ENCODE measurements at regions not wholly inside any gene's neighbourhood (a gene's known extent, or its start where the extent isn't known, plus 50 kb on each side); places are given as distances from the start of the nearest gene placed in this dataset.
A peak's percentile ranks its signal among the peaks of the same experiment; 100 is the strongest.

GRCh38 chr4:189362364-189362763, 578.3 kb upstream of the FRG1 start:
- Histone ChIP-seq H2AFZ (ENCODE audit: low read depth, low read length) (no peak overlapping the region), H3K4me1 (ENCODE audit: control insufficient read depth, insufficient read depth, low read depth, low read length) (peaks cover 2% of the 10 kb centered on the region), H3K4me3 (ENCODE audit: insufficient read depth in 1 of 2, low read depth in 1 of 2, low read length in 2 of 2) (peak overlapping the region in 1 of 2 experiments; percentile 39), H2BK120ac (ENCODE audit: low read depth, low read length) (no peak overlapping the region), H4K8ac (ENCODE audit: low read length) (peak overlapping the region; percentile 37), H3K36me3 (ENCODE audit: control insufficient read depth in 1 of 2, insufficient read depth in 2 of 2, low read depth in 1 of 2, low read length in 2 of 2) (no peaks in the 10 kb centered on the region), H3K18ac (ENCODE audit: low read depth in 1 of 2, low read length in 2 of 2) (no peak overlapping the region), H3K9ac (ENCODE audit: low read length) (peak overlapping the region; percentile 67), H2BK12ac (ENCODE audit: low read length in 2 of 2) (no peak overlapping the region), H4K91ac (ENCODE audit: low read length) (peak overlapping the region; percentile 15), H2BK15ac (ENCODE audit: low read depth, poor library complexity, severe bottlenecking) (no peak overlapping the region), H3K9me3 (ENCODE audit: control insufficient read depth, low read length) (peaks cover 11% of the 10 kb centered on the region), H2AK5ac (ENCODE audit: low read length, severe bottlenecking) (no peak overlapping the region), H3K4me2 (ENCODE audit: low read length, poor library complexity, severe bottlenecking) (no peak overlapping the region), H3K4ac (ENCODE audit: low read depth in 1 of 2, low read length in 2 of 2) (no peak overlapping the region), H3K23ac (ENCODE audit: low read length in 2 of 2) (no peak overlapping the region), H3K79me1 (replicated peaks; ENCODE audit: low read length, poor library complexity, severe bottlenecking) (no peaks in the 10 kb centered on the region), H3K14ac (ENCODE audit: low read length in 2 of 2) (no peak overlapping the region), H3K27ac (ENCODE audit: low read length, poor library complexity, severe bottlenecking) (no peak overlapping the region), H3K27me3 (ENCODE audit: control insufficient read depth in 1 of 2, insufficient read depth in 1 of 2, low read length in 2 of 2) (no peaks in the 10 kb centered on the region), H2BK5ac (ENCODE audit: low read depth, low read length, poor library complexity, severe bottlenecking) (no peak overlapping the region)
- no peak for DNase-seq
- 96% methylated on average over 7 of the region's 7 CpGs for WGBS

- Histone ChIP-seq H3K9me3 (ENCODE audit: control insufficient read depth, low read length) (peaks cover 11% of the 10 kb centered on the region), H4K8ac (ENCODE audit: low read length) (no peak overlapping the region)
These were observed 576.6 kb upstream of the FRG1 start for GRCh38 chr4:189364032-189364449.

GRCh38 chr4:189365451-189365850, 575.2 kb upstream of the FRG1 start:
- H2BK15ac ChIP-seq (ENCODE audit: low read depth, poor library complexity, severe bottlenecking): no peak overlapping the region

More at GRCh38 chr4:189364032-189364449, 576.6 kb upstream of the FRG1 start:
- Histone ChIP-seq H2AK5ac (ENCODE audit: low read length, severe bottlenecking) (no peak overlapping the region), H2BK12ac (ENCODE audit: low read length in 2 of 2) (no peak overlapping the region), H3K4me3 (ENCODE audit: insufficient read depth in 1 of 2, low read depth in 1 of 2, low read length in 2 of 2) (peak overlapping the region in 1 of 2 experiments; percentile 33), H3K79me1 (replicated peaks; ENCODE audit: low read length, poor library complexity, severe bottlenecking) (no peaks in the 10 kb centered on the region), H3K4ac (ENCODE audit: low read depth in 1 of 2, low read length in 2 of 2) (no peak overlapping the region), H3K27ac (ENCODE audit: low read length, poor library complexity, severe bottlenecking) (no peak overlapping the region), H3K14ac (ENCODE audit: low read length in 2 of 2) (no peak overlapping the region), H3K23ac (ENCODE audit: low read length in 2 of 2) (no peak overlapping the region), H3K18ac (ENCODE audit: low read depth in 1 of 2, low read length in 2 of 2) (no peak overlapping the region), H2AFZ (ENCODE audit: low read depth, low read length) (no peak overlapping the region), H2BK15ac (ENCODE audit: low read depth, poor library complexity, severe bottlenecking) (no peak overlapping the region), H2BK120ac (ENCODE audit: low read depth, low read length) (no peak overlapping the region), H3K4me1 (ENCODE audit: control insufficient read depth, insufficient read depth, low read depth, low read length) (peaks cover 2% of the 10 kb centered on the region), H3K4me2 (ENCODE audit: low read length, poor library complexity, severe bottlenecking) (no peak overlapping the region), H4K91ac (ENCODE audit: low read length) (no peak overlapping the region), H3K36me3 (ENCODE audit: control insufficient read depth in 1 of 2, insufficient read depth in 2 of 2, low read depth in 1 of 2, low read length in 2 of 2) (no peaks in the 10 kb centered on the region), H3K9ac (ENCODE audit: low read length) (no peak overlapping the region), H3K27me3 (ENCODE audit: control insufficient read depth in 1 of 2, insufficient read depth in 1 of 2, low read length in 2 of 2) (no peaks in the 10 kb centered on the region), H2BK5ac (ENCODE audit: low read depth, low read length, poor library complexity, severe bottlenecking) (no peak overlapping the region)
- 94% methylated on average over 44 of the region's 44 CpGs for WGBS
- DNase-seq: no peak

GRCh38 chr4:189367832-189368231, 572.8 kb upstream of the FRG1 start:
- Histone ChIP-seq H3K18ac (ENCODE audit: low read depth in 1 of 2, low read length in 2 of 2) (no peak overlapping the region), H3K4ac (ENCODE audit: low read depth in 1 of 2, low read length in 2 of 2) (no peak overlapping the region), H4K91ac (ENCODE audit: low read length) (no peak overlapping the region), H2BK5ac (ENCODE audit: low read depth, low read length, poor library complexity, severe bottlenecking) (no peak overlapping the region), H2BK120ac (ENCODE audit: low read depth, low read length) (no peak overlapping the region), H3K79me1 (replicated peaks; ENCODE audit: low read length, poor library complexity, severe bottlenecking) (no peaks in the 10 kb centered on the region), H3K27ac (ENCODE audit: low read length, poor library complexity, severe bottlenecking) (no peak overlapping the region), H2AFZ (ENCODE audit: low read depth, low read length) (no peak overlapping the region), H3K9me3 (ENCODE audit: control insufficient read depth, low read length) (peaks cover 6% of the 10 kb centered on the region), H3K4me2 (ENCODE audit: low read length, poor library complexity, severe bottlenecking) (no peak overlapping the region), H3K4me3 (ENCODE audit: insufficient read depth in 1 of 2, low read depth in 1 of 2, low read length in 2 of 2) (no peak overlapping the region), H3K9ac (ENCODE audit: low read length) (no peak overlapping the region), H2AK5ac (ENCODE audit: low read length, severe bottlenecking) (no peak overlapping the region), H3K36me3 (ENCODE audit: control insufficient read depth in 1 of 2, insufficient read depth in 2 of 2, low read depth in 1 of 2, low read length in 2 of 2) (no peaks in the 10 kb centered on the region), H3K23ac (ENCODE audit: low read length in 2 of 2) (no peak overlapping the region), H4K8ac (ENCODE audit: low read length) (no peak overlapping the region), H3K4me1 (ENCODE audit: control insufficient read depth, insufficient read depth, low read depth, low read length) (no peaks in the 10 kb centered on the region), H2BK15ac (ENCODE audit: low read depth, poor library complexity, severe bottlenecking) (no peak overlapping the region), H3K27me3 (ENCODE audit: control insufficient read depth in 1 of 2, insufficient read depth in 1 of 2, low read length in 2 of 2) (no peaks in the 10 kb centered on the region), H3K14ac (ENCODE audit: low read length in 2 of 2) (no peak overlapping the region), H2BK12ac (ENCODE audit: low read length in 2 of 2) (no peak overlapping the region)
- WGBS: 96% methylated on average over 1 of the region's 3 CpGs
- no peak for DNase-seq

More at GRCh38 chr4:189365451-189365850, 575.2 kb upstream of the FRG1 start:
- peaks cover 9% of the 10 kb centered on the region for H3K9me3 ChIP-seq (ENCODE audit: control insufficient read depth, low read length)
- peaks cover 2% of the 10 kb centered on the region for H3K4me1 ChIP-seq (ENCODE audit: control insufficient read depth, insufficient read depth, low read depth, low read length)
- WGBS: 87% methylated on average over 5 of the region's 6 CpGs
- H2BK12ac ChIP-seq (ENCODE audit: low read length in 2 of 2): no peak overlapping the region
- no peak overlapping the region for H2AK5ac ChIP-seq (ENCODE audit: low read length, severe bottlenecking)
- no peak overlapping the region for H2BK120ac ChIP-seq (ENCODE audit: low read depth, low read length)
- no peak overlapping the region for H2BK5ac ChIP-seq (ENCODE audit: low read depth, low read length, poor library complexity, severe bottlenecking)
- no peak overlapping the region for H3K27ac ChIP-seq (ENCODE audit: low read length, poor library complexity, severe bottlenecking)
- H4K91ac ChIP-seq (ENCODE audit: low read length): no peak overlapping the region
- H3K27me3 ChIP-seq (ENCODE audit: control insufficient read depth in 1 of 2, insufficient read depth in 1 of 2, low read length in 2 of 2): no peaks in the 10 kb centered on the region
- no peak for DNase-seq
- no peak overlapping the region for H3K23ac ChIP-seq (ENCODE audit: low read length in 2 of 2)
- no peaks in the 10 kb centered on the region for H3K79me1 ChIP-seq (replicated peaks; ENCODE audit: low read length, poor library complexity, severe bottlenecking)
- H3K4ac ChIP-seq (ENCODE audit: low read depth in 1 of 2, low read length in 2 of 2): no peak overlapping the region
- H3K4me2 ChIP-seq (ENCODE audit: low read length, poor library complexity, severe bottlenecking): no peak overlapping the region
- H3K9ac ChIP-seq (ENCODE audit: low read length): no peak overlapping the region
- H3K14ac ChIP-seq (ENCODE audit: low read length in 2 of 2): no peak overlapping the region
- H3K36me3 ChIP-seq (ENCODE audit: control insufficient read depth in 1 of 2, insufficient read depth in 2 of 2, low read depth in 1 of 2, low read length in 2 of 2): no peaks in the 10 kb centered on the region
- H2AFZ ChIP-seq (ENCODE audit: low read depth, low read length): no peak overlapping the region
- no peak overlapping the region for H4K8ac ChIP-seq (ENCODE audit: low read length)
- H3K4me3 ChIP-seq (ENCODE audit: insufficient read depth in 1 of 2, low read depth in 1 of 2, low read length in 2 of 2): no peak overlapping the region
- H3K18ac ChIP-seq (ENCODE audit: low read depth in 1 of 2, low read length in 2 of 2): no peak overlapping the region
